CD14-positive monocyte (primary cell): ENCODE measurements at regions not wholly inside any gene's neighbourhood (a gene's known extent, or its start where the extent isn't known, plus 50 kb on each side); places are given as distances from the start of the nearest gene placed in this dataset.
"Not testable (repeated sequence)": the region's sequence is repeated elsewhere in the genome, so short reads cannot be mapped to it uniquely, and the experiment has no call there.

ENCODE experiments used
- DNase-seq, 3 donors: peaks; one replicate each; pipeline ENCODE4 v3.0.0-alpha.2; 2011 to 2022
- H2AFZ ChIP-seq: 2 replicates; pipeline ENCODE4 v1.6.0; 2012; ENCODE audit warnings: mild to moderate bottlenecking, low read depth, low read length, inconsistent platforms; ENCODE audit not compliant: insufficient read depth, poor library complexity, severe bottlenecking
- H3K27ac ChIP-seq, 2 donors: 1 replicate in 1 of 2; 2 replicates in 1 of 2; pipeline ENCODE4 v1.5.1; 2012 to 2013; ENCODE audit warnings: low read length in 2 of 2, control low read depth in 1 of 2, inconsistent platforms in 1 of 2, low read depth in 1 of 2, mild to moderate bottlenecking in 1 of 2
- H3K27me3 ChIP-seq, 2 donors: one replicate each; pipeline versions ENCODE4 v1.6.0 to v1.6.1; 2011 to 2013; ENCODE audit warnings: low read length in 2 of 2; ENCODE audit not compliant: control insufficient read depth in 2 of 2, insufficient read depth in 2 of 2
- H3K36me3 ChIP-seq, 2 donors: replicated peaks in 1 of 2; 1 replicate in 1 of 2; 2 replicates in 1 of 2; pipeline versions ENCODE4 v1.5.1 to v1.6.1; 2012 to 2013; ENCODE audit warnings: low read length in 2 of 2, control low read depth in 1 of 2, inconsistent platforms in 1 of 2, mild to moderate bottlenecking in 1 of 2; ENCODE audit not compliant: insufficient read depth in 2 of 2, control insufficient read depth in 1 of 2
- H3K4me1 ChIP-seq, 2 donors: 1 replicate in 1 of 2; 2 replicates in 1 of 2; pipeline versions ENCODE4 v1.5.1 to v1.6.1; 2012 to 2013; ENCODE audit warnings: low read length in 2 of 2, control low read depth in 1 of 2, inconsistent platforms in 1 of 2, mild to moderate bottlenecking in 1 of 2, moderate library complexity in 1 of 2; ENCODE audit not compliant: insufficient read depth in 2 of 2, control insufficient read depth in 1 of 2
- H3K4me2 ChIP-seq: replicated peaks from 2 replicates; pipeline ENCODE3; 2012; ENCODE audit warnings: low read length, moderate library complexity, mild to moderate bottlenecking; ENCODE audit not compliant: poor library complexity, severe bottlenecking; ENCODE audit errors: extremely low read depth
- H3K4me3 ChIP-seq, 3 experiments: fragments of 200-600 bp in 1 of 3; sonication (generic) in 1 of 3; replicated peaks in 1 of 3; 1 replicate in 2 of 3; 2 replicates in 1 of 3; pipeline ENCODE4 v1.5.1; 2011 to 2013; ENCODE audit warnings: low read length in 3 of 3, mild to moderate bottlenecking in 3 of 3, control low read depth in 2 of 3, low read depth in 2 of 3, inconsistent platforms in 1 of 3, moderate library complexity in 1 of 3
- H3K79me2 ChIP-seq: 2 replicates; pipeline ENCODE4 v1.6.0; 2012; ENCODE audit warnings: mild to moderate bottlenecking, control low read depth, inconsistent platforms, low read length, moderate library complexity; ENCODE audit not compliant: insufficient read depth
- H3K9ac ChIP-seq: 2 replicates; pipeline ENCODE4 v1.6.0; 2017; ENCODE audit warnings: low read length, mild to moderate bottlenecking; ENCODE audit not compliant: insufficient read depth, poor library complexity, severe bottlenecking
- H3K9me3 ChIP-seq, 2 donors: replicated peaks in 1 of 2; 1 replicate in 1 of 2; 2 replicates in 1 of 2; pipeline versions ENCODE4 v1.5.1 to v1.6.1; 2012 to 2013; ENCODE audit warnings: low read length in 2 of 2, control low read depth in 1 of 2; ENCODE audit not compliant: control insufficient read depth in 1 of 2, insufficient read depth in 1 of 2
- H4K20me1 ChIP-seq: 2 replicates; pipeline ENCODE4 v1.6.0; 2012; ENCODE audit warnings: mild to moderate bottlenecking, low read length, control low read depth, moderate library complexity; ENCODE audit not compliant: insufficient read depth
- H3K27ac Mint-ChIP-seq, 7 donors: one replicate each; pipeline ENCODE4 v1.8.0; 2020; ENCODE audit warnings: mild to moderate bottlenecking in 7 of 7, mixed read lengths in 7 of 7, moderate library complexity in 6 of 7, inconsistent platforms in 2 of 7
- H3K27me3 Mint-ChIP-seq, 3 donors: one replicate each; pipeline ENCODE4 v1.8.0; 2021 to 2022; ENCODE audit warnings: low read depth in 3 of 3, mild to moderate bottlenecking in 3 of 3, mixed read lengths in 3 of 3, moderate library complexity in 3 of 3, inconsistent platforms in 1 of 3
- H3K36me3 Mint-ChIP-seq, 2 donors: one replicate each; pipeline ENCODE4 v1.8.0; 2020; ENCODE audit warnings: mixed read lengths in 2 of 2, inconsistent platforms in 1 of 2, mild to moderate bottlenecking in 1 of 2
- H3K4me1 Mint-ChIP-seq: one replicate; pipeline ENCODE4 v1.8.0; 2020; ENCODE audit warnings: mild to moderate bottlenecking, mixed read lengths
- H3K4me3 Mint-ChIP-seq, 2 donors: one replicate each; pipeline ENCODE4 v1.8.0; 2020; ENCODE audit warnings: mild to moderate bottlenecking in 2 of 2, mixed read lengths in 2 of 2, moderate library complexity in 1 of 2
- H3K9me3 Mint-ChIP-seq, 7 donors: one replicate each; pipeline ENCODE4 v1.8.0; 2020 to 2022; ENCODE audit warnings: mixed read lengths in 7 of 7, mild to moderate bottlenecking in 6 of 7, moderate library complexity in 6 of 7, inconsistent platforms in 2 of 7
- CTCF ChIP-seq: fragments of 200-600 bp; IDR thresholded peaks from one replicate; pipeline ENCODE4 v1.8.0; 2022; ENCODE audit warnings: antibody characterized with exemption, mild to moderate bottlenecking
- WGBS: methylation state at CpG from one replicate; pipeline ENCODE4 v1.1.5; 2013; ENCODE audit warnings: missing lambda C conversion rate; ENCODE audit not compliant: insufficient coverage; 5-methylcytosine and 5-hydroxymethylcytosine counted together
- intact Hi-C, 2 donors: fragments of 100-400 bp; cut with micrococcal nuclease; formaldehyde crosslinking; loops; one replicate each; pipeline versions ENCODE4 v1.15.0 to v1.15.1; 2023

DNA sequence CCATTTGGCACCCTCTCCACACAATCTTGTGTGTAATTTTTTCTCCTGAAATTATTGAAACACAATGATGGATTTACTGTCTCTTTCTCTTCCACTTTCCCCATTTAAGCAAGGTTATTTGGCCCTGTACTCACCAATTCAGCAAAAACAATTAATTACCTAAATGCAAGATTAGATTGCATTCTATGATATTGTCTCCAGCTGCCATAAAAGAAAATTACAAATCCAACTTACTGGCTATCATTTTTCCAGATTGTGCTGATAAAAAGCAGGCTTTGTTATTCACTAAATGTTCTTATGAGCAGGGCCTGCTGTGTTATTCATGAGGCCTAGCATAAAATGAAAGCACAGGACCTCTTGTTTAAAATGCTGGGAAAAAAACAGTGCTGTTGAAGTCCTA is 95.8 kb upstream of the IRAK1BP1 start:
- intact Hi-C loops, result no loop called here
- H3K36me3 ChIP-seq, result no peaks in the 10 kb centered on the region
- Mint-ChIP-seq H3K36me3 (no peaks in the 10 kb centered on the region), H3K4me3 (no peak overlapping the region), H3K27me3 (peaks cover 0 to 1% (median 0%) of the 10 kb centered on the region in 3 donors), H3K4me1 (no peaks in the 10 kb centered on the region), H3K27ac (no peak overlapping the region), H3K9me3 (peaks cover 0 to 12% (median 7%) of the 10 kb centered on the region in 7 donors)
- no peak overlapping the region for H3K9ac ChIP-seq
- peaks cover 0 to 12% of the 10 kb centered on the region in 2 donors for H3K9me3 ChIP-seq
- H4K20me1 ChIP-seq, result no peaks in the 10 kb centered on the region
- no peaks in the 10 kb centered on the region for H3K79me2 ChIP-seq
- no peaks in the 10 kb centered on the region for H3K4me1 ChIP-seq
- no peak overlapping the region for H3K4me2 ChIP-seq
- no peak overlapping the region for H3K4me3 ChIP-seq
- no peak for TF ChIP-seq CTCF
- no peak overlapping the region for H3K27ac ChIP-seq
- no peak for DNase-seq
- H3K27me3 ChIP-seq, result no peaks in the 10 kb centered on the region
- H2AFZ ChIP-seq, result no peak overlapping the region

GRCh38 chr6:78781001-78781400 is 86.3 kb upstream of the IRAK1BP1 start:
- Mint-ChIP-seq H3K4me1 (no peaks in the 10 kb centered on the region), H3K27ac (no peak overlapping the region), H3K4me3 (no peak overlapping the region), H3K27me3 (no peaks in the 10 kb centered on the region), H3K36me3 (no peaks in the 10 kb centered on the region), H3K9me3 (peaks cover 9 to 24% (median 16%) of the 10 kb centered on the region in 7 donors)
- Histone ChIP-seq H3K79me2 (no peaks in the 10 kb centered on the region), H3K4me1 (no peaks in the 10 kb centered on the region), H3K27me3 (no peaks in the 10 kb centered on the region), H3K36me3 (no peaks in the 10 kb centered on the region), H3K9me3 (peaks cover 0 to 20% of the 10 kb centered on the region in 2 donors), H3K27ac (no peak overlapping the region), H3K9ac (no peak overlapping the region), H3K4me2 (no peak overlapping the region), H4K20me1 (no peaks in the 10 kb centered on the region), H3K4me3 (no peak overlapping the region), H2AFZ (no peak overlapping the region)
- 73% methylated on average over 2 of the region's 4 CpGs for WGBS
- no peak for DNase-seq
- intact Hi-C loops, result no loop called here
- no peak for TF ChIP-seq CTCF

DNA sequence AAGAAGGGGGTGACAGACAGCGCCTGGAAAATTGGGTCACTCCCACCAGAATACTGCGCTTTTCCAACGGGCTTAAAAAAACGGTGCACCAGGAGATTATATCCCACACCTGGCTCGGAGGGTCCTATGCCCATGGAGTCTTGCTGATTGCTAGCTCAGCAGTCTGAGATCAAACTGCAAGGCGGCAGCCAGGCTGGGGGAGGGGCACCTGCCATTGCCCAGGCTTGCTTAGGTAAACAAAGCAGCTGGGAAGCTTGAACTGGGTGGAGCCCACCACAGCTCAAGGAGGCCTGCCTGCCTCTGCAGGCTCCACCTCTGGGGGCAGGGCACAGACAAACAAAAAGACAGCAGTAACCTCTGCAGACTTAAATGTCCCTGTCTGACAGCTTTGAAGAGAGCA is 84.0 kb upstream of the IRAK1BP1 start:
- DNase-seq, H3K27me3 Mint-ChIP-seq, H3K4me1 Mint-ChIP-seq, intact Hi-C loops, H3K9ac ChIP-seq, H4K20me1 ChIP-seq, H3K36me3 Mint-ChIP-seq, H3K4me3 Mint-ChIP-seq, H3K36me3 ChIP-seq, H3K27me3 ChIP-seq, H3K4me3 ChIP-seq, H3K27ac ChIP-seq, H3K4me2 ChIP-seq, H2AFZ ChIP-seq, H3K79me2 ChIP-seq, H3K27ac Mint-ChIP-seq, H3K4me1 ChIP-seq: not testable (repeated sequence)
- 93% methylated on average over 2 of the region's 6 CpGs for WGBS
- peaks cover 12 to 24% (median 16%) of the 10 kb centered on the region in 7 donors for H3K9me3 Mint-ChIP-seq
- H3K9me3 ChIP-seq, result peaks cover 0 to 20% of the 10 kb centered on the region in 2 donors
